GM21381 (cell line): ENCODE measurements at regions not wholly inside any gene's neighbourhood (a gene's known extent, or its start where the extent isn't known, plus 50 kb on each side); places are given as distances from the start of the nearest gene placed in this dataset.
"Not testable (repeated sequence)": the region's sequence is repeated elsewhere in the genome, so short reads cannot be mapped to it uniquely, and the experiment has no call there.

ENCODE experiments used
- ATAC-seq: cut with Tn5 transposase; IDR thresholded peaks from one replicate; pipeline ENCODE4 v1.9.1; 2021; ENCODE audit warnings: mild to moderate bottlenecking, moderate library complexity; ENCODE audit not compliant: unreplicated experiment

GRCh38 chr5:164251781-164252180, 746.4 kb downstream of the MAT2B start:
- ATAC-seq, result not testable (repeated sequence)

DNA sequence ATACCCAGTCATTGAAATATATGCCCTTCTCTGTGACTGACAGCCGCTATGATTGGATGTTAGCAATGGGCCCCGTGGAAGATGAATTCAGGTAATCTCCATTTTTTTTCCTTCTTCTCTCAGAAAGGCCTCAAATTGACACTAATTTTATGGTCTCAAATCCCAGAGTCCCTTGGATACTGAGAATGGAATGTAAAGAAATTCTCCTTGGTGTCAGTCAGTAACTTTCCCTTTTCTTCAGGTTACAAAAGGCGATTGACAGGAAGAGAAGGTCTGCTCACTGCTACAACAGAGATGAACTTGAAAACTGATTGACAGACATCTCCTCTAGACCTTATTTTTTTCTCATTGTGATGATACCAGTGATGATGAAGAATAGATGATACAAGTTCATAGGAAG, 748.3 kb downstream of the MAT2B start:
- ATAC-seq, result no peak

GRCh38 chr5:164255598-164256213, 750.3 kb downstream of the MAT2B start:
- ATAC-seq, result no peak

- ATAC-seq, result no peak
Measured at GRCh38 chr5:164256351-164256750, 750.9 kb downstream of the MAT2B start.

DNA sequence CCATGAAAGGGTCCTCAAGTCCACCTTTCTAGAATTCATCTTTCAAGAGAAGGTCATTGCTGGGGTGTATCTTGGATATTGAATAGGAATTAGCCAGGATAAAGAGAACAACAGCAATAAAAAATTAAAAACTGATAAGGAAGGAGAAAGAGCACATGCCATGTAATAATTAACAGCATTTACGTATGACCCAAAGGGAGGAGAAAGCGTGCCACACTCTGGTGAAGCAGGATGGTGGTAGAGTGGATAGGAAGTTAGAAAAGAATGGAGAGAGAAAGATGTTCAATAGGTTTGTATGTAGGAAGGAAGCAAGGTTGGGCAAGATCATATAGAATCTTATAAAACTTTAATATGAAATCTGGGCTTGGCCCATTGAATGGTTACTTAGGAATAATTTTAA, 751.5 kb downstream of the MAT2B start:
- ATAC-seq, result no peak

GRCh38 chr5:164265566-164265965, 760.1 kb downstream of the MAT2B start:
- ATAC-seq, result no peak

DNA sequence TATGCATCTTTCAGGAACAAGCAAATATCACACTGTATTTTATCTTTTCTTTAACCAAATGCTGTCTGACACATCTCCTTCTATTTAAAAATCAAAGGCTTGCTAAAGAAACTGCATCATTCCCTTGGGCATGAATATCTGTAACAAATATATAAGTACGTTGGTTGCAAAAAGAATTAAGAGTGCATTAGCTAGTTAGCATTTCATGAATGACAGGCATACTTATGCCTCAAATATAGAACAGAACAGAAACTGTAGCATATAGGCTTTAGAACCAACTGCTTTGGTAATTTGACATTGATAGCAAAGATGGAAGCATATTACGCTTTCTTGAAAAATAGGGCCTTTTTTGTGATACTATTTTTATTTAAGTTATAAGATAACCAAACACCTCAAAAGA, 761.2 kb downstream of the MAT2B start:
- ATAC-seq, result no peak

GRCh38 chr5:164277720-164278119, 772.3 kb downstream of the MAT2B start:
- ATAC-seq, result no peak

- ATAC-seq, result no peak
Measured at GRCh38 chr5:164289526-164289925, 784.1 kb downstream of the MAT2B start.

DNA sequence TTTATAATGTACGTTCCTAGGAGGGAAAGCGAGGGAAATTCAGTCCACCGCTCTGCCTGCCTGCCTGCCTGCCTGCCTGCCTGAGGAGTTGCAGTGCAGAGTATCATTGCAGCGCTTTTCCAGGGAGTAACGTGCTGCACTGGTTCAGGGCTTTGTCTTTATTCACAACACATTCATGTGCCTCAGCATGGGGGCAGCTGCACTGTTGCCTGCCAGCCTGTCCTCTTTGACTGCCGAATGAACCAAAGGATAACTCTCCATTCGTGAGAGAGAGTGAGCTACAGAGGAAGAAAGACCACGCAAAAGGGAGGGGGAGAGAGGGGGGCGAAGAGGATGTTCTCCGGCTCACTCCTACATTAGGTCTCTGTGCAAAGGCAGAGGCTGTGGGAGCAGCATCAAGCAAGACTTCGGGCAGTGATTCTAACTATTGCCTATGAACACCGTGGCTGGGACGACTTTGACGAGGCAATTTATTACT, 791.2 kb downstream of the MAT2B start:
- ATAC-seq, result no peak

GRCh38 chr5:164298165-164298564, 792.7 kb downstream of the MAT2B start:
- no peak for ATAC-seq

DNA sequence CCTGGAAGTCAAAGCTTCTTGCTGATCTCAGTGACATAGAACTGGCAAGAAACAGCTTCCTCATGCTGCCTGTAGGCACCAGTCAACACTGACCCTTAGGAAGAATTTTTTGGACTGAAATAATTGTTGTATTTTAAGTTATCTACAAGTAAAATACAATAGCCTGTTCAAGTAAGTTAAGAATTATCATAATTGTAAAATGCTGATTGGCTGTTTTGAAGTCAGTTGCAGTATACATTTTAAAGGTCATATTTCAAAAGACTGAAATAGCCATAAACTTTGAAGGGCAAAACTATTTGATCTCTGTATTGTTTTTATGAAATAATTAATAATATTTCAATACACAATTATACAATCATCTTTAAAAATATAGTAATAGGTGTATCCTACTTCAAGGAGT, 794.9 kb downstream of the MAT2B start:
- ATAC-seq, result no peak

- no peak for ATAC-seq
Measured at GRCh38 chr5:164301136-164301535, 795.7 kb downstream of the MAT2B start.

GRCh38 chr5:164301708-164302107, 796.3 kb downstream of the MAT2B start:
- no peak for ATAC-seq

GRCh38 chr5:164302533-164303235, 797.3 kb downstream of the MAT2B start:
- no peak for ATAC-seq

DNA sequence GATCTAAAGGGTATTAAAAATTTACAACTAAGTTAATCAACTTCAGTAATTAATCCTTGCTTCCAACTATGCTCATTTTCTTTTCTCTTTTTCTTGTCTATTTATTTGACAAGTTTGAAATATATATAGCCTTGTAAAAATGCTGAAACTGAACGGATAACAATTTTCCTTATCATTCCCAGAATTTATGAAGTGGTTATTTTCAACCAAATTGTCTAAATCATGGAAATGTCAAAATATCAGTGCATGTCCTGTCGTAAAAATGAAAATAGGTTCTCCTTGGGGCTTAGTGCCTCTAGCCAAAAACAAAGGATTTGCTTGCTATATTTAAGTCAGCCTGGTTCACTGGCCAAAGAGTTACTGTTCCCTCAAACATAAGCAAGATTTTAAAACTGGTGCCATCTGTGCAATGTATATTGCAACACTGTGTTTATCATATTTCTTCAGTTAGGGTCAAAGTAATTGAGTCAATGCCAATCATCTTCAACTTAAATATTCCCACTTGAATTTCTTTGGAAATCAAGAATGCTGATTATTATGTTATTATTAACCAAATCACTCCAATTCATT, 798.3 kb downstream of the MAT2B start:
- no peak for ATAC-seq

GRCh38 chr5:164306662-164307061, 801.2 kb downstream of the MAT2B start:
- ATAC-seq, result no peak

- no peak for ATAC-seq
Measured at GRCh38 chr5:164312801-164313200, 807.4 kb downstream of the MAT2B start.

- no peak for ATAC-seq
Measured at GRCh38 chr5:164317676-164318075, 812.3 kb downstream of the MAT2B start.

DNA sequence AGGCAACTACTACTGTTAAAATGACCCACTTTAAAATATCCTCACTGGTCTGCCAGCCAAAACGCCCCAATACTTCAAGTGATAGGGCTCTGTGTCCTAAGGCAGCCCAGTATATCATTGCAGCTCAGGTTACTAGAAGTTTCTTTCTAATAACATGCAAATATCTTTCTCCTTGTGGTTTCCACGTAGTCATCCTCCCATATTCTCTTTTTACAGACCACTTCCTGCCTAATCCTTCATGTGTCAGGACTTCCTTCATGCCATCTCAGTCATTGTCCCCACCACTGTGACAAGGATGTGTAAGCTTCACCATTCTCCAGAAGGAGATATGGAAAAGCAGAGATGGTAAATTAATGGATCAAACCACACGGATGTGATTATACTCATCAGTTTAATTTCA, 813.7 kb downstream of the MAT2B start:
- no peak for ATAC-seq

DNA sequence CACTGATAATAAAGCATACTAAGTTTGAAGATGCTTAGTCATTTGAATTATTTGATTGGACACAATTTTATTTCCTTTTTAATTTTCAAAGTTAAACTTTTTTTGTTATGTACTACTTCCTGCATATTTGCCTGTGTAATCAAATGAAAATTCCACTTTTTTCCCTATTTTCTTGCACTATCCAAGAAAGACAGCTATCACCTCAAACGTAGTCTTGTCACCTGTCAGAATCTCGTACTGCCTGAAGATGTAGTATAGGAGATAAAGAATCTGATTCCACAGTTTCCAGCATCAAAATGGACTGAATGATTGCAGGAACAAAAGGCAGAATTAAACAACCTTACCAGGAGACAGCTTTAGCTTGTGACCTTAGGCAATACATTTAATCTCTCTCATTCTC, 818.8 kb downstream of the MAT2B start:
- ATAC-seq, result no peak

GRCh38 chr5:164326219-164326618, 820.8 kb downstream of the MAT2B start:
- no peak for ATAC-seq
